PC-9 (cell line): ENCODE measurements at regions not wholly inside any gene's neighbourhood (a gene's known extent, or its start where the extent isn't known, plus 50 kb on each side); places are given as distances from the start of the nearest gene placed in this dataset.

Experiments used
- BruUV-seq: library from RNA; stranded (reverse); fragments of 400-500 nt; replicated peaks from 2 replicates; lab custom pipeline; 2021; lab: Mats Ljungman, UMichigan
- CTCF ChIA-PET: fragments of 300-600 bp; sonication (Branson Sonifier 250); formaldehyde crosslinking; loops from one replicate; lab custom pipeline; 2022; ENCODE audit warnings: antibody characterized with exemption; lab: Charles Lee
- POLR2A ChIA-PET: fragments of 300-600 bp; sonication (Branson Sonifier 250); formaldehyde crosslinking; loops from one replicate; lab custom pipeline; 2022; ENCODE audit warnings: antibody characterized with exemption; ENCODE audit not compliant: unreplicated experiment; lab: Charles Lee
- DNase-seq, 2 experiments: peaks; one replicate each; pipeline versions ENCODE4 v3.0.0 to v3.0.0-alpha.2; 2015 to 2022; ENCODE audit warnings: mixed read lengths in 1 of 2
- H2AFZ ChIP-seq: fragments of 200-600 bp; sonication (generic); 2 replicates; pipeline ENCODE4 v1.8.1; 2017; ENCODE audit warnings: antibody characterized with exemption
- H3F3A ChIP-seq: fragments of 200-600 bp; sonication (generic); 2 replicates; pipeline ENCODE4 v1.8.1; 2017; ENCODE audit warnings: antibody characterized with exemption, mild to moderate bottlenecking, low read depth; ENCODE audit not compliant: insufficient read depth
- H3K27ac ChIP-seq: fragments of 200-600 bp; sonication (generic); 2 replicates; pipeline ENCODE4 v1.6.1; 2016; ENCODE audit warnings: mixed run types
- H3K27me3 ChIP-seq: fragments of 200-600 bp; sonication (generic); 2 replicates; pipeline ENCODE4 v1.6.1; 2016; ENCODE audit warnings: low read depth, mixed run types; ENCODE audit not compliant: insufficient read depth
- H3K36me3 ChIP-seq: fragments of 200-600 bp; sonication (generic); 2 replicates; pipeline ENCODE4 v1.6.1; 2016; ENCODE audit warnings: low read depth, mixed run types
- H3K4me1 ChIP-seq: fragments of 200-600 bp; sonication (generic); replicated peaks from 2 replicates; pipeline ENCODE4 v1.6.1; 2016; ENCODE audit warnings: mixed run types; ENCODE audit not compliant: insufficient read depth
- H3K4me2 ChIP-seq: fragments of 200-600 bp; sonication (generic); 2 replicates; pipeline ENCODE4 v1.6.1; 2017; ENCODE audit warnings: mixed run types
- H3K4me3 ChIP-seq: fragments of 200-600 bp; sonication (generic); 2 replicates; pipeline ENCODE4 v1.6.1; 2016; ENCODE audit warnings: mixed run types
- H3K79me2 ChIP-seq: fragments of 200-600 bp; sonication (generic); 2 replicates; pipeline ENCODE4 v1.6.1; 2017; ENCODE audit warnings: low read depth, mixed run types
- H3K9me2 ChIP-seq: fragments of 200-600 bp; sonication (generic); 2 replicates; pipeline ENCODE4 v1.8.1; 2017; ENCODE audit warnings: mild to moderate bottlenecking; ENCODE audit not compliant: insufficient read depth
- H3K9me3 ChIP-seq: fragments of 200-600 bp; sonication (generic); 2 replicates; pipeline ENCODE4 v1.8.1; 2016; ENCODE audit warnings: low read depth; ENCODE audit not compliant: insufficient read depth
- H4K20me1 ChIP-seq: fragments of 200-600 bp; sonication (generic); 2 replicates; pipeline ENCODE4 v1.8.1; 2017; ENCODE audit not compliant: insufficient read depth
- CTCF ChIP-seq: fragments of 200-600 bp; sonication (generic); conservative IDR thresholded peaks from 2 replicates; pipeline ENCODE4 v1.6.1; 2017; ENCODE audit warnings: mixed run types, antibody characterized with exemption, mild to moderate bottlenecking, moderate library complexity
- EZH2 ChIP-seq: fragments of 200-600 bp; sonication (generic); IDR thresholded peaks from 2 replicates; pipeline ENCODE4 v1.8.0; 2017; ENCODE audit warnings: antibody characterized with exemption, low read depth
- intact Hi-C: fragments of 100-400 bp; cut with micrococcal nuclease; formaldehyde crosslinking; loops from one replicate; pipeline ENCODE4 v1.10.0; 2022; ENCODE audit not compliant: unreplicated experiment

GRCh38 chr7:113722006-113722405 lies 196.8 kb downstream of the PPP1R3A start:
- Histone ChIP-seq H3K27me3 (no peaks in the 10 kb centered on the region), H3K4me1 (no peaks in the 10 kb centered on the region), H3K9me3 (no peaks in the 10 kb centered on the region), H3K4me3 (no peak overlapping the region), H2AFZ (no peak overlapping the region), H3K27ac (no peak overlapping the region), H3F3A (no peaks in the 10 kb centered on the region), H3K9me2 (no peaks in the 10 kb centered on the region), H3K79me2 (no peaks in the 10 kb centered on the region), H3K4me2 (no peak overlapping the region), H3K36me3 (no peaks in the 10 kb centered on the region), H4K20me1 (no peaks in the 10 kb centered on the region)
- no peak for TF ChIP-seq EZH2
- intact Hi-C loops, result no loop called here
- BruUV-seq, result no TSS peak
- CTCF ChIA-PET, result no interaction called here
- POLR2A ChIA-PET, result no interaction called here
- DNase-seq, result no peak

- H3K4me3 ChIP-seq, result no peak overlapping the region
- H4K20me1 ChIP-seq, result no peaks in the 10 kb centered on the region
- H3F3A ChIP-seq, result no peaks in the 10 kb centered on the region
- intact Hi-C loops, result no loop called here
- H3K27me3 ChIP-seq, result no peaks in the 10 kb centered on the region
- H3K79me2 ChIP-seq, result no peaks in the 10 kb centered on the region
- no peak overlapping the region for H3K4me2 ChIP-seq
- CTCF ChIA-PET, result no interaction called here
- TF ChIP-seq EZH2, result no peak
- no peak for TF ChIP-seq CTCF
- H2AFZ ChIP-seq, result no peak overlapping the region
- H3K9me3 ChIP-seq, result no peaks in the 10 kb centered on the region
- no peaks in the 10 kb centered on the region for H3K36me3 ChIP-seq
- no TSS peak for BruUV-seq
- POLR2A ChIA-PET, result no interaction called here
- no peak for DNase-seq
- H3K9me2 ChIP-seq, result no peaks in the 10 kb centered on the region
- no peak overlapping the region for H3K27ac ChIP-seq
- no peaks in the 10 kb centered on the region for H3K4me1 ChIP-seq
Observed at GRCh38 chr7:113717739-113718138, 201.1 kb downstream of the PPP1R3A start.

- no peak overlapping the region for H2AFZ ChIP-seq
- CTCF ChIA-PET, result interaction anchor here (0.8 kb wide), 1 partner anchor 310 kb away, joined by 3 read pairs; no protein-coding TSS in a partner anchor
- intact Hi-C loops, result no loop called here
Observed at GRCh38 chr7:113715981-113716856, 202.6 kb downstream of the PPP1R3A start.

More at GRCh38 chr7:113715981-113716856, 202.6 kb downstream of the PPP1R3A start:
- BruUV-seq, result no TSS peak
- POLR2A ChIA-PET, result interaction anchor here (0.6 kb wide), 1 partner anchor 926 kb away, joined by 6 read pairs; the partner anchor contains the start of gene TMEM168
- Histone ChIP-seq H3K9me3 (no peaks in the 10 kb centered on the region), H3K27ac (no peak overlapping the region), H3K4me2 (no peak overlapping the region), H3K79me2 (no peaks in the 10 kb centered on the region), H4K20me1 (no peaks in the 10 kb centered on the region), H3K27me3 (no peaks in the 10 kb centered on the region), H3K9me2 (no peaks in the 10 kb centered on the region), H3F3A (no peaks in the 10 kb centered on the region), H3K36me3 (no peaks in the 10 kb centered on the region), H3K4me3 (no peak overlapping the region), H3K4me1 (no peaks in the 10 kb centered on the region)
- DNase-seq, result no peak
- no peak for TF ChIP-seq EZH2
- no peak for TF ChIP-seq CTCF
